B cell (primary cell): ENCODE measurements at regions not wholly inside any gene's neighbourhood (a gene's known extent, or its start where the extent isn't known, plus 50 kb on each side); places are given as distances from the start of the nearest gene placed in this dataset.

Source experiments
- ATAC-seq: fragments of 200-7000 bp; cut with Tn5 transposase; one replicate; pipeline ENCODE4 v1.10.0; 2021; ENCODE audit warnings: low read depth, mild to moderate bottlenecking, moderate number of reproducible peaks, moderate library complexity
- CTCF ChIA-PET: fragments of 350-600 bp; sonication (Branson Sonifier 250); formaldehyde crosslinking; loops from one replicate; lab custom pipeline; 2021; ENCODE audit warnings: antibody characterized with exemption, inconsistent platforms; lab: Charles Lee
- POLR2A ChIA-PET: fragments of 350-600 bp; sonication (Branson Sonifier 250); formaldehyde crosslinking; loops from one replicate; lab custom pipeline; 2021; ENCODE audit warnings: antibody characterized with exemption; lab: Charles Lee
- DNase-seq: peaks from one replicate; pipeline ENCODE4 v3.0.0; 2013
- H2AFZ ChIP-seq: 2 replicates; pipeline ENCODE4 v1.6.1; 2012; ENCODE audit warnings: mild to moderate bottlenecking, low read depth, low read length; ENCODE audit not compliant: insufficient read depth, poor library complexity, severe bottlenecking
- H3K27ac ChIP-seq, 2 donors: 1 replicate in 1 of 2; 2 replicates in 1 of 2; pipeline ENCODE4 v1.5.1; 2012 to 2013; ENCODE audit warnings: low read length in 2 of 2, mild to moderate bottlenecking in 2 of 2, moderate library complexity in 1 of 2
- H3K27me3 ChIP-seq, 4 experiments: fragments of 200-600 bp in 1 of 4; sonication (generic) in 1 of 4; replicated peaks in 1 of 4; 1 replicate in 2 of 4; 2 replicates in 2 of 4; pipeline versions ENCODE4 v1.6.1 to v1.7.0; 2013 to 2016; ENCODE audit warnings: low read length in 3 of 4, mild to moderate bottlenecking in 2 of 4, mixed read lengths in 1 of 4, moderate library complexity in 1 of 4; ENCODE audit not compliant: insufficient read depth in 4 of 4, control insufficient read depth in 3 of 4; ENCODE audit errors: control extremely low read depth in 1 of 4
- H3K36me3 ChIP-seq, 2 experiments: replicated peaks in 1 of 2; 1 replicate in 1 of 2; 2 replicates in 1 of 2; pipeline versions ENCODE4 v1.6.1 to v1.7.1; 2013; ENCODE audit warnings: low read length in 1 of 2; ENCODE audit not compliant: insufficient read depth in 2 of 2, control insufficient read depth in 1 of 2; ENCODE audit errors: control extremely low read depth in 1 of 2, extremely low read depth in 1 of 2
- H3K4me1 ChIP-seq, 2 donors: fragments of 200-600 bp in 1 of 2; sonication (generic) in 1 of 2; 1 replicate in 1 of 2; 2 replicates in 1 of 2; pipeline versions ENCODE4 v1.5.1 to v1.6.1; 2013 to 2017; ENCODE audit warnings: low read length in 2 of 2; ENCODE audit not compliant: control insufficient read depth in 2 of 2, insufficient read depth in 2 of 2
- H3K4me2 ChIP-seq: replicated peaks from 2 replicates; pipeline ENCODE3; 2012; ENCODE audit warnings: mild to moderate bottlenecking, low read depth, low read length; ENCODE audit not compliant: poor library complexity, severe bottlenecking
- H3K4me3 ChIP-seq, 5 experiments: fragments of 200-600 bp in 1 of 5; sonication (generic) in 1 of 5; 1 replicate in 3 of 5; 2 replicates in 2 of 5; pipeline versions ENCODE4 v1.5.1 to v1.7.0; 2011 to 2016; ENCODE audit warnings: low read length in 4 of 5, mild to moderate bottlenecking in 4 of 5, low read depth in 2 of 5, control low read depth in 1 of 5, moderate library complexity in 1 of 5; ENCODE audit not compliant: insufficient read depth in 1 of 5; ENCODE audit errors: control extremely low read depth in 1 of 5, extremely low read depth in 1 of 5
- H3K79me2 ChIP-seq: fragments of 200-600 bp; sonication (generic); one replicate; pipeline ENCODE4 v1.6.0; 2016; ENCODE audit warnings: low read length; ENCODE audit not compliant: control insufficient read depth, insufficient read depth
- H3K9ac ChIP-seq: fragments of 200-600 bp; sonication (generic); 2 replicates; pipeline ENCODE4 v1.6.1; 2017; ENCODE audit warnings: mild to moderate bottlenecking, low read length, moderate library complexity
- H3K9me3 ChIP-seq, 3 donors: one replicate each; pipeline versions ENCODE4 v1.6.1 to v1.7.1; 2013; ENCODE audit warnings: low read length in 2 of 3; ENCODE audit not compliant: control insufficient read depth in 2 of 3, insufficient read depth in 1 of 3; ENCODE audit errors: control extremely low read depth in 1 of 3
- H4K20me1 ChIP-seq: 2 replicates; pipeline ENCODE4 v1.6.0; 2012; ENCODE audit warnings: mild to moderate bottlenecking, low read length; ENCODE audit not compliant: insufficient read depth, control insufficient read depth, poor library complexity, severe bottlenecking
- H3K27ac Mint-ChIP-seq: one replicate; pipeline ENCODE4 v1.8.0; 2021; ENCODE audit warnings: mixed read lengths
- H3K27me3 Mint-ChIP-seq: one replicate; pipeline ENCODE4 v1.8.0; 2021; ENCODE audit warnings: mixed read lengths
- H3K4me1 Mint-ChIP-seq: one replicate; pipeline ENCODE4 v1.8.0; 2021; ENCODE audit warnings: mixed read lengths
- H3K4me3 Mint-ChIP-seq: one replicate; pipeline ENCODE4 v1.8.0; 2021; ENCODE audit warnings: mixed read lengths
- H3K9me3 Mint-ChIP-seq: one replicate; pipeline ENCODE4 v1.8.0; 2022; ENCODE audit warnings: mixed read lengths; ENCODE audit not compliant: insufficient read depth
- EZH2 ChIP-seq: IDR thresholded peaks from 2 replicates; pipeline ENCODE4 v1.6.1; 2012; ENCODE audit warnings: borderline replicate concordance, low read depth, mild to moderate bottlenecking, moderate library complexity, low read length; ENCODE audit not compliant: insufficient read depth, poor library complexity, severe bottlenecking
- whole genome bisulfite sequencing: methylation state at CpG from one replicate; pipeline ENCODE4 v1.1.5; 2013; ENCODE audit warnings: missing lambda C conversion rate; ENCODE audit not compliant: insufficient coverage; 5-methylcytosine and 5-hydroxymethylcytosine counted together
- intact Hi-C: fragments of 100-400 bp; cut with micrococcal nuclease; formaldehyde crosslinking; loops from one replicate; pipeline ENCODE4 v1.10.0; 2022
- TF ChIP-seq, protein P1 (sequence below): fragments of 200-600 bp; IDR thresholded peaks from one replicate; pipeline ENCODE4 v1.8.0; 2022; ENCODE audit warnings: antibody characterized with exemption, mild to moderate bottlenecking

DNA sequence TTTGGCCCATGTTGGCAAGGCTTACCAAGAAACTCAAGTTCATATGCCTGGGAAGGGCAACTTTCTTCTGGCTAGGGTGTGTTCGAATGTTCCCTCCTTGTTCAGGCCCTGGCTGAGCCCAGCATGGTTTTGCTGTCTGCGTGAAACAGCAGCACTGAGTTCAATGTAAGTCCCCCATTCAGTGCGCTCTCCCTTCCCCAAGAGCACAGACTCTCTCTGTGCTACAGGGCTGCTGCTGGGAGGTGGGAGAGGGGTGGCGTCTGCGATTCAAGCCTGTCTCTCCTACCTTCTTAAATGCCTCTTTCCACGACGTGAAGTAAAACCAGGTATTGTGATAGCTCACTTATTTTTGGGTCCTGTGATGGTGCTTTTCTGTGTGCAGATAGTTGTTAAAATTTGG, 289.3 kb upstream of the GOLIM4 start:
- H3K27me3 Mint-ChIP-seq: no peaks in the 10 kb centered on the region
- ChIA-PET POLR2A (no interaction called here), CTCF (no interaction called here)
- H3K9me3 Mint-ChIP-seq: peaks cover 5% of the 10 kb centered on the region
- Histone ChIP-seq H3K9ac (no peak overlapping the region), H3K4me3 (no peak overlapping the region), H3K79me2 (no peaks in the 10 kb centered on the region), H4K20me1 (no peaks in the 10 kb centered on the region), H3K9me3 (peaks cover 0 to 10% (median 0%) of the 10 kb centered on the region in 3 donors), H3K27me3 (no peaks in the 10 kb centered on the region), H3K4me1 (no peaks in the 10 kb centered on the region), H3K4me2 (no peak overlapping the region), H3K36me3 (no peaks in the 10 kb centered on the region), H3K27ac (no peak overlapping the region), H2AFZ (no peak overlapping the region)
- H3K27ac Mint-ChIP-seq: no peak overlapping the region
- H3K4me1 Mint-ChIP-seq: no peaks in the 10 kb centered on the region
- no peak overlapping the region for H3K4me3 Mint-ChIP-seq
- ATAC-seq (no peak), DNase-seq (no peak)
- intact Hi-C loops: no loop called here
- 80% methylated on average over 1 of the region's 7 CpGs for WGBS
- TF ChIP-seq EZH2: no peak
- TF ChIP-seq, protein P1, sequence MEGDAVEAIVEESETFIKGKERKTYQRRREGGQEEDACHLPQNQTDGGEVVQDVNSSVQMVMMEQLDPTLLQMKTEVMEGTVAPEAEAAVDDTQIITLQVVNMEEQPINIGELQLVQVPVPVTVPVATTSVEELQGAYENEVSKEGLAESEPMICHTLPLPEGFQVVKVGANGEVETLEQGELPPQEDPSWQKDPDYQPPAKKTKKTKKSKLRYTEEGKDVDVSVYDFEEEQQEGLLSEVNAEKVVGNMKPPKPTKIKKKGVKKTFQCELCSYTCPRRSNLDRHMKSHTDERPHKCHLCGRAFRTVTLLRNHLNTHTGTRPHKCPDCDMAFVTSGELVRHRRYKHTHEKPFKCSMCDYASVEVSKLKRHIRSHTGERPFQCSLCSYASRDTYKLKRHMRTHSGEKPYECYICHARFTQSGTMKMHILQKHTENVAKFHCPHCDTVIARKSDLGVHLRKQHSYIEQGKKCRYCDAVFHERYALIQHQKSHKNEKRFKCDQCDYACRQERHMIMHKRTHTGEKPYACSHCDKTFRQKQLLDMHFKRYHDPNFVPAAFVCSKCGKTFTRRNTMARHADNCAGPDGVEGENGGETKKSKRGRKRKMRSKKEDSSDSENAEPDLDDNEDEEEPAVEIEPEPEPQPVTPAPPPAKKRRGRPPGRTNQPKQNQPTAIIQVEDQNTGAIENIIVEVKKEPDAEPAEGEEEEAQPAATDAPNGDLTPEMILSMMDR: no peak

GRCh38 chr3:168383573-168383972, 287.8 kb upstream of the GOLIM4 start:
- DNase-seq: no peak
- no peak overlapping the region for H3K4me2 ChIP-seq
- H3K79me2 ChIP-seq: no peaks in the 10 kb centered on the region
- ChIA-PET POLR2A (no interaction called here), CTCF (no interaction called here)
- 96% methylated on average over 2 of the region's 2 CpGs for WGBS
- Mint-ChIP-seq H3K27me3 (no peaks in the 10 kb centered on the region), H3K9me3 (peaks cover 5% of the 10 kb centered on the region), H3K4me1 (no peaks in the 10 kb centered on the region), H3K4me3 (no peak overlapping the region), H3K27ac (no peak overlapping the region)
- TF ChIP-seq, protein P1: no peak
- TF ChIP-seq EZH2: no peak
- H4K20me1 ChIP-seq: no peaks in the 10 kb centered on the region
- H3K4me3 ChIP-seq: no peak overlapping the region
- no peaks in the 10 kb centered on the region for H3K27me3 ChIP-seq
- intact Hi-C loops: no loop called here
- ATAC-seq: no peak
- peaks cover 0 to 10% (median 0%) of the 10 kb centered on the region in 3 donors for H3K9me3 ChIP-seq
- no peak overlapping the region for H3K27ac ChIP-seq
- no peak overlapping the region for H2AFZ ChIP-seq
- H3K4me1 ChIP-seq: no peaks in the 10 kb centered on the region
- no peak overlapping the region for H3K9ac ChIP-seq
- H3K36me3 ChIP-seq: no peaks in the 10 kb centered on the region
